ENCODE measurements at regions not wholly inside any gene's neighbourhood (a gene's known extent, or its start where the extent isn't known, plus 50 kb on each side); places are given as distances from the start of the nearest gene placed in this dataset.

DNA sequence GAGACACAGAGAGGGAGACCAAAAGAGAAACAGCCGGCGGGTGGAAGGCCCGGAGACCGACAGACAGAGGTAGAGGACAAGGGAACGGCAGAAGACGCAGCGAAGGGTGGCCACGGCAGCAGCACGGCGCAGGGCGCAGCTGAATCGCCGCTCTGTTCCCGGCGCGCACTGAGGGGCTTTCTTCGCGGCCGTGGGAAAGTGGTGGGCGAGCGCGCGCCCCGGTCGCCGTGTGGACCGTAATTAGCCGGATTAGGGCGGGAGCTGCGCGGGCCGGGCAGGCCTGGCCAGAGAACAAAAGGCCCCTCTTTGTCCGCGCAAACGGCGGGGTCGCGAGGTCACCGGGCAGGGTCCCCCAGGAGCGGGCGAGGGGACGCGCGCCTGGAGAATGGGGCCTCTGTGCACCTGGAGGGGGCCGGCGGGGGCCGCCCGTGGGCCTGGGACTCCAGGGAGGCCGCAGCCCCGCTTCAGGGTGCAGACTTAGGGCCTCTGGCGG is 158.3 kb downstream of the ZFP36L2 start:
- no peaks in the 10 kb centered on the region for H3K4me1 ChIP-seq (ENCODE audit: control insufficient read depth, insufficient read depth, low read length)
- no peaks in the 10 kb centered on the region for H3K27me3 ChIP-seq (replicated peaks in 1 of 2; ENCODE audit: control insufficient read depth in 2 of 2, insufficient read depth in 2 of 2, low read length in 1 of 2)
- TF ChIP-seq PAX8 (IDR thresholded peaks at IDR 0.05) (no peak), NR2C1 (IDR thresholded peaks at IDR 0.05) (no peak), HDAC6 (IDR thresholded peaks at IDR 0.05; ENCODE audit: unreplicated experiment) (no peak), ZSCAN29 (IDR thresholded peaks at IDR 0.05) (no peak), KLF5 (IDR thresholded peaks at IDR 0.05; ENCODE audit: partially characterized antibody) (no peak), ATF7 (IDR thresholded peaks at IDR 0.05; ENCODE audit: low read depth) (no peak), NR2F1 (conservative IDR thresholded peaks at IDR 0.05) (no peak), POLR2AphosphoS2 (IDR thresholded peaks at IDR 0.05; ENCODE audit: low read depth, low read length) (no peak), BRCA1 (IDR thresholded peaks at IDR 0.05; ENCODE audit: low read depth, low read length) (no peak), MTA3 (IDR thresholded peaks at IDR 0.05; ENCODE audit: borderline replicate concordance, low read length) (no peak), IKZF2 (IDR thresholded peaks at IDR 0.05) (no peak), CUX1 (IDR thresholded peaks at IDR 0.05; ENCODE audit: insufficient replicate concordance, low read depth, low read length) (no peak), JUND (IDR thresholded peaks at IDR 0.05; ENCODE audit: low read depth, low read length) (no peak), EGR1 (IDR thresholded peaks at IDR 0.05; ENCODE audit: borderline replicate concordance in 1 of 2, low read depth in 2 of 2, low read length in 2 of 2) (no peak), NKRF (conservative IDR thresholded peaks at IDR 0.05) (no peak), RBBP5 (conservative IDR thresholded peaks at IDR 0.05) (no peak)
- no TSS peak for BruUV-seq (replicated peaks)
- CTCF ChIA-PET = interaction anchor here (0.7 kb wide), 1 partner anchor 23 kb away, joined by 4 read pairs; no protein-coding TSS in a partner anchor
- H4K20me1 ChIP-seq (ENCODE audit: control insufficient read depth, insufficient read depth) = no peaks in the 10 kb centered on the region; the same call in none of the 2 replicates
- no peak for FAIRE-seq
- no peaks in the 10 kb centered on the region for H3K9me3 ChIP-seq (replicated peaks; ENCODE audit: control insufficient read depth, insufficient read depth, low read length)
- SMC1A ChIA-PET (ENCODE audit: uncharacterized antibody, unreplicated experiment) = no interaction called here
- no peak for DNase-seq (ENCODE audit: low read depth, low spot score)
- ATAC-seq = no peak
- H3K27ac ChIP-seq (ENCODE audit: control insufficient read depth, insufficient read depth) = no peak overlapping the region
- H3K4me2 ChIP-seq (ENCODE audit: control insufficient read depth, insufficient read depth) = no peak overlapping the region
- RAD21 ChIA-PET (ENCODE audit: unreplicated experiment) = no interaction called here
- no peak overlapping the region for H3K9ac ChIP-seq (ENCODE audit: control insufficient read depth, insufficient read depth, low read length)
- intact Hi-C loops (cut with micrococcal nuclease; ENCODE audit: unreplicated experiment) (no loop called here), in situ Hi-C loops (cut with MboI) (no loop called here)
- no peak overlapping the region for H2AFZ ChIP-seq (ENCODE audit: control insufficient read depth, low read depth, low read length)
- no peaks in the 10 kb centered on the region for H3K36me3 ChIP-seq (ENCODE audit: control insufficient read depth in 2 of 2, insufficient read depth in 2 of 2, low read length in 1 of 2)
- WGBS (ENCODE audit: insufficient coverage, insufficient replicate concordance, low lambda C conversion rate, missing lambda C conversion rate) = 85% methylated on average over 48 of the region's 51 CpGs
- POLR2A ChIA-PET = no interaction called here
- no peaks in the 10 kb centered on the region for H3K79me2 ChIP-seq (ENCODE audit: control insufficient read depth, insufficient read depth, low read length)
- no peak overlapping the region for H3K4me3 ChIP-seq
